Stimulated activated CD8-positive, alpha-beta memory T cell treated with anti-CD3 and anti-CD28 coated beads, Interleukin-12 subunit alpha, Interleukin-12 subunit beta, amount 100 ng/mL, for 24 hours (primary cell): ENCODE measurements at regions not wholly inside any gene's neighbourhood (a gene's known extent, or its start where the extent isn't known, plus 50 kb on each side); places are given as distances from the start of the nearest gene placed in this dataset.

ENCODE experiments used
- DNase-seq: peaks from one replicate; pipeline ENCODE4 v3.0.0-alpha.2; 2020; ENCODE audit errors: extremely low read depth

DNA sequence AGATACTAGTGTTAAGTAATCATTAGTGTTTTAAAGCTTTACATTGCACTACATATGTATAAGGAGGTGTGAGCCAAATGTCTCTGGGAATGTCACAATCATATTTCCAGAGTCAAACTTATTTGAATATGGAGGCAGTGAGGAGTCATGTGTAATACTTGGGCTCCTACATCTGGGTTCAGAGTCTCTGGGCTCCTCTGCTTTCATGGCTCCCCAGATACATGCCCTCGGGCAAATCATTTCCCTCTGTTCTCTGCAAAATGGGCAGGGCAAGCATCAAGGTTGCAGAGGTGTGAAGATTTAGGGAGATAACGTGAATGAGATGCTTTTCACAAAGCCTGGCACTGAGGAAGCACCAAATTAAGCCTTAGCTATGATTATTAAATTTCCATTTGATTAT is 138.3 kb upstream of the SGK1 start:
- no peak for DNase-seq

DNA sequence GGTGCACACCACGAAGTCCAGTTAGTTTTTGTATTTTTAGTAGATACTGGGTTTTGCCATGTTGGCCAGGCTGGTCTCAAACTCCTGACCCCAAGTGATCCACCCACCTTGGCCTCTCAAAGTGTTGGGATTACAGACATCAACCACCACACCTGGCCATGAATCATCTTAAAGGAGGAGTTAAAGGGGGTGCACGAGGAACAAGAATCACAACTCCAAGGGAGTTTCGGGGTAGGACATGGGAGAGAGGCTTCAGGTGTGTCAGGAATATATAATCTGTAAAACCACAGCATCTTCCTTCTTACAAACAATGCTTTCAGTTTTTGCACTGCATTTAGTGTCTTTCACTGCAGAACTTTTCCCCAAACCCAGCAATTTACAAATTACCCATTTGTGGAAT is 137.4 kb upstream of the SGK1 start:
- no peak for DNase-seq

DNA sequence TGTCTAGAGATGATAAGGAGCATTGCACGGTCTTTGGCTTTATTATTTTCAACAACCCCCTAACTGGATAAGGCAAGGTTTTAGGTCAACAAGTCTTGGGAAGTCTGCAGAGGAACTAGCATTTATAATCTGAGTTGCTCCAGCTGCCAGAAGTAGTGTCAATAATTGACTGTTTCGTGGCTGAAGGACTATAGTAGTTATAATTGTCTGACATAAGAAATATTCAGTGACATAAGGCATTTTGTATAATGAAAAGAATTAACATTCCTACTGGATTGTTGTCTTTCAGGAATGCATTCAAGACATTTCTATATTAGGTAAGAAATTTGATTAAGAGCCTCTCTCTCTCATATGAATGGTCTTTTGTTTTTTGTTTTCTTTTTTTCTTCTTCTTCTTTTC is 136.9 kb upstream of the SGK1 start:
- no peak for DNase-seq

DNA sequence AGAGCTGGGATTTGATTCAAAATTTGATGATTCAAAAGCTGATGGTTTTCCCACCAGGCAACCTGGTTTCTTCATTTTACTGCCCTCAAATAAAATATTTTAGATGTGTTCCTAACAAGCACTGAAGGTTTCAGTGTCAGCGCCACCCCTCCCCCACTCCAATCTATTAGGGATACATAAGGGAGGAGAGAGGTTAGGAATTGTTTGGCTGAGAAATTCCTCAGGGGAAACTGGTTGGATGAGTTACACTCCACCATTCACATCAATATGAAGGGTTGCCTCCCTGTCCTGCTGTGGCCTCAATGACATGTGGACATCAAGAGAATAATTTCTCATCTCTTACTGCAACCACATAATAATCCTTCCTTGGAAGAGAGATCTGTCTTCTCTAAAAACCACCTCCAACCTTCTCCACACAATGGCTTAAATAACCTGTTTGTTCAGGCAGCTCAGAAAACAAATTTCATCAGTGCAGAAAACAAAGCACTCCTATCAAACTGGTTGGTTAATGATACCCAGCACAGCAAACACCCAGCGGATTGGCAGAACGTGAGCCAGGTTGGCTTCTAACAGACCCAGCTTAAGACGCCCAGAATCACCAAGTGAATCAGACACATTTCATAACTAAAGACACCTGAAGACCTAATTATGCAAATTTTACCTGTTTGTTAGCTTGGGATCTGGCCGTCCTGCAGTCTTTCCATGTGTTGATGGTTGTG is 136.0 kb upstream of the SGK1 start:
- no peak for DNase-seq

DNA sequence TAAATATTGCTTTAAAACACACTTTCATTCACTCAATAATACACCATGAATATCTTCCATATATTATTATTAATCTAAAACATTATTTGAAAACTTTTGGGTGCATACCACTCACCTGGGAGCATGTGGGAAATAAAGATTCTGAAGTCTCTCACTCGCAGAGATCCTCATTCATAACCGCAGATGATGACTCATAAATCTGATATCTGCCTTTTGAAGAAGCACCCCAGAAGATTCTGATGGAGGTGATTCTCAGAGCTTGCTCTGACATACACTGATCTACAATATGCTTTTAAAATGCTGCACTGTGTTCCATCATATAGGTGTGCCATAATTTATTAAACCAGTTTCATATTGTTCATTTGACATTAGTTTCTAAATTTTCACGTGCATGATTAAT is 135.0 kb upstream of the SGK1 start:
- DNase-seq: no peak

DNA sequence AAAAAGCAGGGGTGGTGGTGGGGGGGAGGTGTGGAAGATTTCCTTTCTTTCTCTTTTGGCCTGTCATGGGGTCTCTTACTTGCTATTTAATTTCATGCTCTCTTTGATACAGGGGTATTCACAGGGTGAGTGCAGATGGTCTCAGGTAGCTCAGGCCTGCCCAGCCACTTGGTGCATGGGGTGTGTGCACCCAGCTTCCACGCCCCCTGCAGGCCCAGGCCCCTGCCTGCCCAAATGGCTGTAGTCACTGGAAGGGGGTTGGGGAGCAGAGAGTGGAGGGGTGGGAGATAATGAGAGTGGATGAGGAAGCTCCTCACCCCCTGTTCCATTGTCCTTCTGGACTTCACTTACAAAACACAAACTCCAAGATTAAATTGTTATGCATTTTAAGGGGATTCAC is 133.6 kb upstream of the SGK1 start:
- DNase-seq: no peak

DNA sequence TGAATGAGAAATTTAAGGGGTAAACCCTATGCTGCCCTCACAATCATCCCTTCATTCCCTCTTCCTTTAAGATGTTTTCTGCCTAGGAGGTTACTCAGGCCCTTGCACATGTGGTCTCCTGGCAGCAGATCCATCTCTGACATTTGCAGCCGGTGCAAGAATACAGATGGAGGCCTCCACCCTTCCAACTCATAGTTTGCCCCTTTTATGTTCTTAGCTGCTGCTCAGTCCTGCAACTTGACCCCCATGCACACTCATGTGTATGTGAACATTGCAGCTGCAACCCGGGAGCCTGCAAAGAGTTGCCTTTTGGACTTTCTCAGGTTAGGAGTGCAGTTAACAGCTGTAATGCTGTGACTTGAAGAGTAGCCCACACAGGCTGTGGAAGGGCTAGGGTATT is 131.9 kb upstream of the SGK1 start:
- no peak for DNase-seq

DNA sequence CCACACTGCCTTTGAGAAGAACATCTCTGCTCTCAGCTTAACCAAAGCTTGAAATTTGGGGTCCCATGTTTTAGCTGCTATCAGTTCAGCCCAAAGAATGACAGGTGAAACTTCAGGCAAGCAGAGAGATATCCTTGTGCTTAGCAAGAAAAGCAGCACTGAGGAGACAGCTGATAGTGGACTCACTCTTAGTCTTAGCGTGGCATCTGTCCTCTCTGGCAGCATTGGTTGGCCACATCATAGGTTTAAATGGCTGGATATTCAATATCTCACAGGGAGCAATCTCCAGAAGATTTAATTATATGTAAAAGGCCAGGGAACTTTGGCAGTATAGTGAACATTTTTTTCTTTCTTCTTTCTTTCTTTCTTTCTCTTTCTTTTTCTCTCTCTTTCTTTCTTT is 131.1 kb upstream of the SGK1 start:
- DNase-seq: no peak

DNA sequence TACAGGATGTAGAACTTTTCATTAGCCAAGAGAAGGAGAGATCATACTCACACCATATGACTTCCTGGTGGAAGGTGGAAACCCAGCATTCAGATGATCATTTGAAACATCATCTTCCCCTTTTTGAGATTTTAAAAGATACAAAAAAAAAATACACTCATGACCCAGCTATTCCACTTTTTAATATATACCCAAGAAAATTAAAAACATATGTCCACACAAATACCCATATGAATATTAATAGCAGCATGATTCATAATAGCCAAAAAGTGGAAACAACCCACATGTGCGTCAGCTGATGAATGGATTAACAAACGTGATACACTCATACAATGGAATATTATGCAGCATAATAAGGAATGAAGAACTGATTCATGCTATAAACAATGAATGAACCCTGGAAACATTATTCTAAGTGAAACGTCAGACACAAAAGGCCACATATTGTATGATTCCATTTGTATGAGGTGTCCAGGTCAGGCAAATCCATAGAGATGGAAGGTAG is 130.0 kb upstream of the SGK1 start:
- no peak for DNase-seq

DNA sequence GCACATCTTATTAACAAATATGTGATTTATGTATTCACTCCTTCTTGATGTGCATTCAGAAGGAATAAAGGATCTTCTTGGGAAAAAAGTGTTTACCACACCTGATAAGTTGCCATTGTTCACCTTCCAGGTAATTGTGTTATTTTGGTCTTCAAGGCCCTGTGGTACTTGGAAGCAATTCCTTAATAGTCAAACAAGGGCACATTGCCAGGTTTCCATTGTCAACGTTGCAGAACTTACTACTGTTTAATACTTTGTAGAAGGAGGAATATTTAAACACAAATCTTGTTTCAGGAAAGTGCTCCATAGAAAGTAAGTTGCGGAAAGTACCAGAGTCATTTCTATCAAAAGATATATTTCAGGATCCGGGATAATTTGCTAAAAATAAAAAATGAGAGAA is 129.5 kb upstream of the SGK1 start:
- DNase-seq: no peak

DNA sequence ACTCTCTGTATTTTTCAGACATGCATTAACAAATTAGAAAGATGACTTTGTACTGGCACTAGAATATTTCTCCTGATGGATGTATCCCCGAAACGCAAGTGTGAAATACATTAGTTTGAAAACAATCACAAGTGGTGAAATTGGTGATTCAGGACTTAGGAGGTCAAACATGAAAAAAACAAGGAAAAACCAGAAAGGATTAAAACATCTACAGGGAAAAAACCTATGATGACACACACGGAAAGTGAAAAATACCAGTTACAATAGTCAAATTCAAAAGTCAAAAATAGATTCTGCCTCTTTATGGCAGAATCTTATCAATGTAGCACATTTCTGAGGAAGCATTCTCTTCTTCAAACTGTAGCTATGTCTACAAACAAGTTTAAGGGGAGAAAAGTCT is 129.0 kb upstream of the SGK1 start:
- no peak for DNase-seq

DNA sequence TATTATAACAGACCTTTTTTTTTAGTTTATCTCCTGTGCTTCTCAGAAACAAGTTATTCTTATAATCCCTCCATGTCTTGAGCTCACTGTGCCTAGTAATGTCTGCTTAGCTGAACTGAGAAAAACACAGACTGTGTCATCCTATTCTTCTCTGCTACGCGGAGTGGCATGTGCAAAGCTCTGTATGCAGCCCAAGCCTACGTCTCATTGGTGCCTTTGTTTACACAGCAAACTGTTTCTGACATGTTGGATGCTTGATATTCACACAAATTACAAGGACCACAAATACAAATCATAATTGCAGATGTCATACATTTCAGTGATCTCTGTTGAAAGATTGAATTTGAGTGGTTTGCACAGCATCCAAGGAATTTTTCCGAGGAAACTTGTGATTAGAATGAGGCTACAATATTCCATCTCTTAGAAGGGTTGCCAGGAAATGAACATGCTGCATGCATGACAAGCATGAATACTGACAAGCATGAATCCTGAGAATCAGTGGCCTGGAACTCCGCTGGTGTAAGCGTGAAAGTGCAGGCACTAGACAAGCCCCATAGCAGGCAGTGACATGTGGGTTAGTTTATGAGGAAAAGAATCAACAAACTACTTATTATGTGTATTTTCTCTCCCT is 128.4 kb upstream of the SGK1 start:
- no peak for DNase-seq

DNA sequence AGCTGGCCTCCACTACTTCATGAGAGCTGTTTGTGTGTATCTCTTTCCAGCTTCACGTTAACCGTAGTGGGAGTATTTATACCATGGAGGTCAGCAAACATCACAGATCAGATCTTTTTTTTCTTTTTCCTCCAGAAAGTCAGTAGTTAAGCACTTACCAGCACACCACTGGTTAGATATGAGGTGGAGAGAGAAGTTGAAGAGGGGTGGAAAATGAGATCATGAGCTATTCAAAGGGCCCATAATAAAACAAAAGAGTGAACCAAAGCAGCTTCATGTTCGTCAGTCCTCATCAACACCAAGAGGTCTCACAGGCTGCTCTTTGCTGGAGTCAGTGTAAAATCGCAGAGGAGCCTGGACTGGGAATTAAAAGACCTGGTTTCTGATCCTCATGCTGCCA is 125.1 kb upstream of the SGK1 start:
- DNase-seq: no peak

DNA sequence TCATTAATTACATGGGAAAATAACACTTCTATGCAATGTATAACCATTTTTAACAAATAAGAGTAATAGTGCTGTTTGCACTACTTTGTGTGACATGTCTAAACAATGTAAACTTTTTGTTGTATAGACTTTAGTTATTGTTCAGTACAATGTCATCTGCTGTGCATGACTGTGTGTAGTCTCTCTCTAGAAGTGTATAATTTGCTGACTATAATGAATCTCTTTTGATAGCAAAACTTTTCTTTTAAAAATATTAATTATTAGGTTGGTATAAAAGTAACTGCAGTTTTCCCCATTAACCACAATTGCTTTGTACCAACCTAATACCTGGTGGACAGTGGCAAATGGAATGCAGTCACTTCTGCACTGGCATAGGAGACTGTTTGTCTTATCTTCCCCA is 124.2 kb upstream of the SGK1 start:
- no peak for DNase-seq

DNA sequence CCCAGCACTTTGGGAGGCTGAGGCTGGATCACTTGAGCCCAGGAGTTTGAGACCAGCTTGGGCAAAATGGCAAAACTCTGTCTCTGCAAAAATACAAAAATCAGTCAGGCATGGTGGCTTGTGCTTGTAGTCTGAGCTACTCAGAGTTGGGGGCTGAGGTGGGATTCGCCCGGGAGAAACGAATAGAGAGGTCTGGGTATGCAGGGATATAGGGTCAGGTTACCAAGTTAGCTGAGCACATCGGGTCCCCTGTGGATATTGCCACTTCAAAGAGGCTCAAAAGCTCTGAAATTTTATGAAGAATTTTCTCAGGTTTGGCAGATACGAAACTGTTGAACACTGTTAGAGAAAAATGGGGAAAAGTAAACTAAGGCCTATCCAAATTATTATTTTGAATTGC is 120.9 kb upstream of the SGK1 start:
- no peak for DNase-seq

DNA sequence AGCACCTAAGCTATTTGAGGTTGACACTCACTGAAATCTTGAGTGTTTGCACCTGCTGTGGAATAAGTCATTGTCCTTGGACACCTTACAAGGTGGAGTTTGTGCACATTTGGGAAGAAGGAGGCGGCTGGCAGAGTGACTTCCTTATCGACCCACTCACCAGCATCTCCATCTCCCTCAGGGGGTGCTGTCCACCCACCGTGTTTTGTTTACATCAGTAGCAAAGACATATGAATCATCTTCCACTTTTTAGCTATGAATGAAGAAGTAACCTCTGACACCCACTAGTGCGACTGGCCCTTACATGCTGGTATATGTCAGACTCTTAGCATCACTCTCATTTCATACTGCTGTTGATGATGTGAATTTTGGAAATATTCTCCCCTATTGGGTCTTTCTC is 119.5 kb upstream of the SGK1 start:
- DNase-seq: no peak

DNA sequence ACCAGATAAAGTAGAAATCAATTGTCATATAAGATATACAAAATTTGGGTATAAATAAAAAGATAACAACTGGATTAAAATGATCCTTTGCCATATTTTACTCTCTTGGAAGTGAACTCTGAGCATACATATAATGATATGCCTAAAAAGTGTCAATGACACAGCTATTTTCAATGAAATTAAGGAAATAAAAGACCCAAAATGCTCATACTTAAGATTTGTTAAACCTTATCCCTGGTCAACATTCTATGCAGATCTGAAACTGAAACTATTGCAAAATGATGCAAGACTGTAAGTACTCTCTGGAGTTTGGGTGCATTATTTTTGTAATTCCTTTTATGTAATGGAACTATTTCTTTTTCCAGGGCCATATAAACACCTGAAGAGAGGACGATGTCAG is 119.0 kb upstream of the SGK1 start:
- no peak for DNase-seq

DNA sequence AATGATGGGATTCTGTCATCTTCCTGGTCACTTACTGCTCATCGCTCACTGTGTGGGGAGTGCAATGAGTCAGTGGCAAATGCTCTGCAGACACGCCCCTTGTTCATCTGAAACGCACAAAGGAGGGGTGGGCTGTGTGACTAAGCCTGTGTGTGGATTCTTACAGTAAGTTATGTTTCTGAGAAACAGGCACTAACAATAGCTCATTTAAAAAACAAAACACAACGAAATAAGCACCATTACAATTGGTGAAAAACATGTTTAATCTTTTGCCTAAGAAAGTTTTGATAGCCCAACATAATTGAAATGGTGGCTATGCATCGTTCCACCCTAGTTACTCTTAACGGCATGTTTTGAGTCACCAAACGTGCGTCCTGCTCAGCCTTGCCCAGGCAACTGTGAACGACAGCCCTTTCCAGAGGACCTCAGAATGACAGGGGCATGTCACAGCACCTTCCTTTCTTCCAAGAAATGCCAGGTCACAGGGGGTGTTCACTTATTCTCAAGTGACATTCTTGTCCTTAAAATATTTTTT is 118.4 kb upstream of the SGK1 start:
- peak; percentile 26 for DNase-seq

DNA sequence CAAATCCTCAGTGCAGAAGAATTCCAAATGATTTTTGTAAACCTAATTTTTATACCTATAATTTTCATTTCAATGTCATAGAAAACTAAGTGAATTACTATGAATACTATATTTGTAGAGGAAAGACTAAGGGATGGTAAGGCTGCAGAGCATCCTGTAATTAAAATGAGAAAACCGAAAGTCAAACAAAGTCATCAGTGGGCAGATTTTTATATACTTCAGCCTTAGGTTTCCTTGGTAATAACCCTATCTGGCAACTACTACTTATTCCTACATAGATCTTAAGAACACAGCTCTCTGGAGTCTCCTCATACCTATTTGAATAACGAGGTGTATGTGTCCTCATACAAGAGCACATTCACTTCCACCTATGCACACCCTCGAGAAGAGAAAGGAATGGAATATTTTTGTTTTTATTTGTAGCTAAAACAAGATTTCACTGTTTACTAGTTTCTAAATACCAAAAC is 117.9 kb upstream of the SGK1 start:
- DNase-seq: no peak

DNA sequence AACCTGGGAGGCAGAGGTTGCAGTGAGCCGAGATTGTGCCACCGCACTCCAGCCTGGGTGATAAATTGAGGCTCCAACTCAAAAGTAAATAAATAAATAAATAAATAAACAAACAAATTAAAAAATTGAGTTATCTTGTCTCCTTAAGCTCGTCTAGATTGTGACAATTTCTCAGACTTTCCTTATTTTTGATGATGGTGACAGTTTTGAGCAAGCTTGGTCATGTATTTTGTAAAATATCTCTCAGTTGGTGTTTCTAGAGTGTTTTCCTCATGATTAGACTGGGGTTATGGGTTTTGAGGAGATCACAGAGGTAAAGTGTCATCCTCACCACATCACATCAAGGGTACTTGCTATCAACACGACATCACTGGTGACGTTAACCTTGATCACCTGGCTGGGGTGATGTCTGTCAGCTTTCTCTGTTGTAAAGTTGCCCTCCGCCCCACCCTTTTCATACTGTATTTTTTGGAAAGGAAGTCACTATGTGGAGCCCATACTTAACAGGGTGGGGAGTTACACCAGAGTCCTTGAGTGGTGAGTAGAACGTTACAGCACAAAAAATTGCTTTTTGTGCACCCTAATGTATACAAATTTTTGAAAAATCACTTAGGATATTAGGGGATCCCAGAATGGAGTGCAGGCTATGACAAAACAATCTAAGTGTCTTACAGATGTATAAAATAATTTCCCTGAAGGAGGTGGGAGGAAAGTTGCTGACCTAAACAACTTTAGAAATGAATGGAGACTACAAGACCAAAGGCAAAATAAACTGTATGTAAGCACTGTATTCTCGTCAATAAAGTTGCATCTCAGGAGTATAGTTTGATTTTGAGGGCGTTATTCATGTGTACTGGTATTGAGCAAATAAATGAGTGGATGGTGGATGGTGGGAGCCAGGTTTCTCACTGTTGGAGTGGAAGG is 116.4 kb upstream of the SGK1 start:
- DNase-seq: no peak

DNA sequence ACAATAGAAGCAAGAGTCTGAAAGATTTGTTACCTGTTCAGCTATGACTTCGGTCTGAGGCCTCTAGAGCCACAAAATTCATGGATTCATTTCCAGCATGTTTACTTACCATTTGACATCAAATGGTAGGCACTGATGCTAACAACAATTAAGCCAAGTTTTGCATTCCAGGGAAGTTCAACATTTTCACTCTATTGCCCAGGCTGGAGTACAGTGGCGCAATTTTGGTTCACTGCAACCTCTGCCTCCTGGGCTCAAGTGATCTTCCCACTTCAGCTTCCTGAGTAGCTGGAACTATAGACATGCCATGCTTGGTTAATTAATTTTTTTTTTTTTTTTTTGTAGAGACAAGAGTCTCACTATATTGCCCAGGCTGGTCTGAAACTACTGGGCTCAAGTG is 114.1 kb upstream of the SGK1 start:
- DNase-seq: no peak

DNA sequence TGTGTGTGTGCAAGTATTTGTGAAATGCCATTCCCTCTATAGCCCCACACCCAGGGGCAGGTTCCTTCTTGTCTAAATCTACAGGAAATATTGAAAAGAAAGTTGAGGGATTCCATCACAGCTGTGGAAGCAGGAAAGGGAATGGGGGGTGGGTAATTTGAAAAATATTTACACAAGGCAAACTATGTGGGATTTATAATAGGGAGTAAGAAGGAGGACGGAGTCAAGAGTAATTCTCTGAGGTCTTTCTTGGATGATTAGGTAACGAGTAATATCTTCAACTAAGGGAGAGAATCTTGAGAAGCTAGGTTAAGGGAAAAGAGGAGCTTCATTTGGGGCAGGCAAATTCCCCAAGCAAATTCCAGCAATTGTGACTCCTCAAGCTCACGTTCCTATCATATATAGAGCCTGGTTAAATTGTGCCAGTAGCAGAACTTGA is 113.5 kb upstream of the SGK1 start:
- no peak for DNase-seq
